ENCODE measurements at regions not wholly inside any gene's neighbourhood (a gene's known extent, or its start where the extent isn't known, plus 50 kb on each side); places are given as distances from the start of the nearest gene placed in this dataset.

DNA sequence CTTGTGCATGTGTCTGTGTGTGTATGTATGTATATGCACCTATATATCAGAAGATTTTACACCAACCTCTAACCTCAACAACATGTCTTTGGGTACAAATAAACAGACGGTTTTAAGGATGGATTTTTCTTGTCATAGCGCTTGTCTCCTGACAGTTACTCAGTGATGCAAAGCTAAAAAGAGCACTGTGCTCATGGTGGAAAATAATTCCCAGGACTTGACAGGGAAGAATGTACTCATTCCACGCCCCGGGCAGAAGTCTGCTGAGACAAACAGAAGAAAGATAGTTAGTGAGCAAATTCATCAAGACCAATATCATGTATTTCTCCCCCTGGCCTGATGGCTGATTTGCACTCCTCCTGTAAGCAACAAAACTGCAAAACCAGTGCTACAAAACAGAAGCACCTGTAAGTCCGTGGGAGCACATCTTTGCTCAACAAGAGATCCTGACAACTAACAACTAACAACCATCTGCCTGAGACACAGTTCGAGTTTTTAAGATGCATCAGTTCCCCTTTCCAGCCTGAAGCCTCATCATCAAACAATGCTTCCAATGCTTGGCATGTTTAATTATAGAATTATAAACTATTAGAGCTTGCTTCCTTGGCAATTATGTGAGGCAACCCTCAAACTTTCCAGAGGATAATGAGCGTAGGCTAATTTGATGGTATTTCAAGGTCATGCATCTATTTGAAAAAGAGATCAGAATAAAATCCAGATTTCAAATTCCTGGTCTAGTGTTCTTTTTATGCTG, 812.7 kb upstream of the MIR17HG start:
- no peak for TF ChIP-seq POLR2A (IDR thresholded peaks at IDR 0.05; ENCODE audit: low read length)
- TF ChIP-seq GATA1 (IDR thresholded peaks at IDR 0.05; ENCODE audit: low read depth, low read length): no peak

Data from erythroblast (primary cell).